Vagina (tissue), 2 donors: ENCODE measurements at regions not wholly inside any gene's neighbourhood (a gene's known extent, or its start where the extent isn't known, plus 50 kb on each side); places are given as distances from the start of the nearest gene placed in this dataset.

Experiments used
- CTCF ChIP-seq, 3 experiments: fragments of 450-650 bp in 2 of 3; fragments of 200-600 bp in 1 of 3; sonication (generic) in 1 of 3; IDR thresholded peaks; one replicate each; pipeline ENCODE4 v1.5.1; 2017 to 2019; ENCODE audit warnings: antibody characterized with exemption in 3 of 3, mild to moderate bottlenecking in 2 of 3, moderate library complexity in 2 of 3
- POLR2A ChIP-seq, 2 donors: fragments of 450-650 bp; IDR thresholded peaks; one replicate each; pipeline ENCODE4 v1.6.1; 2017; ENCODE audit warnings: antibody characterized with exemption in 2 of 2, mild to moderate bottlenecking in 2 of 2, moderate library complexity in 2 of 2
- POLR2AphosphoS5 ChIP-seq, 2 donors: sonication (generic); formaldehyde crosslinking; IDR thresholded peaks; one replicate each; pipeline ENCODE4 v1.9.0; 2017; ENCODE audit warnings: antibody characterized with exemption in 2 of 2, mild to moderate bottlenecking in 2 of 2, low read depth in 1 of 2; ENCODE audit not compliant: insufficient read depth in 1 of 2

GRCh38 chr3:159902546-159903314 lies 85.9 kb upstream of the IL12A start:
- no peak for TF ChIP-seq CTCF (IDR thresholded peaks at IDR 0.05)
- TF ChIP-seq POLR2A (IDR thresholded peaks at IDR 0.05) = no peak
- no peak for TF ChIP-seq POLR2AphosphoS5 (IDR thresholded peaks at IDR 0.05; ENCODE audit: insufficient read depth in 1 of 2, low read depth in 1 of 2)
